ENCODE measurements at regions not wholly inside any gene's neighbourhood (a gene's known extent, or its start where the extent isn't known, plus 50 kb on each side); places are given as distances from the start of the nearest gene placed in this dataset.

DNA sequence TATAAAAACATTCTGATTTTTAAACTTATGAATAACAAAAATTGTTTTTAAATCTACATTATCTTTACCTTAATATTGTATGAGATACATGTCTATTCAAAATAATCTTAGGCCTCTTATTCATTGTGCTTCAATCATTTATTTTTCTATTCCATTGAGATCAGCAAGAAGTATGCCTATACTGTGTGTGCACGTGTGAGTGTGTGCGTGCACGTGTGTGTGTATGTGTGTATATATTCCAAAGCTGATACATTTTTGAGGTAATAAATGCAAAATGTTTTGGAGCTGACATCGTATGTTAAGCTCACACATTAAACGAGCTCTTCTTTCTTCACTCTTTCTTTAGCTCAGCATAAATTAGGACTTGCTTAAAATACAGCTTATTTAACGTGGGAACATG lies 1701.2 kb upstream of the PCDH10 start:
- TF ChIP-seq EZH2 (IDR thresholded peaks at IDR 0.05) (no peak), POLR2AphosphoS5 (IDR thresholded peaks at IDR 0.05; ENCODE audit: borderline replicate concordance, low read depth, low read length) (no peak)

All from SK-N-MC (cell line).